HuH-7.5 (cell line): ENCODE measurements at regions not wholly inside any gene's neighbourhood (a gene's known extent, or its start where the extent isn't known, plus 50 kb on each side); places are given as distances from the start of the nearest gene placed in this dataset.

Experiments
- DNase-seq: peaks from one replicate; pipeline ENCODE4 v3.0.0; 2011; ENCODE audit warnings: low spot score

DNA sequence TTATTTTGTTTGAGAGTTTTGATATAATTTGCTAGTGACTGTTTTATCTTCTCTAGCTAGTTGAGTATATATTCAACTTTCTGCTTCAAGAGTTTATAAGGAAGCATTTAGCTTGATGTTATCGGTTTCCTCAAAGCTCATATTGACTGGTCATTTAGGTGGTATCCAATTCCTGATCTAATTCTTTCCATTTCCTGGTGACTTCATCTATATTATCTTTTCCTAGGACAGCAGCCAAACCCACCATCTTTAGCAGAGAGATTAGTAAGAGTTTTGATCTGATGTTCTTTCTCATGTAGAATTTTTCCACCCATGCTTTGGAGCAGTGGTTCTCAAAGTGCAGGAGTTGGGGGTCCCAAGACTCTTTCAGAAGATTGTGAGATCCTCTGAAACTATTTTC lies 148.6 kb upstream of the STT3B start:
- DNase-seq = no peak

DNA sequence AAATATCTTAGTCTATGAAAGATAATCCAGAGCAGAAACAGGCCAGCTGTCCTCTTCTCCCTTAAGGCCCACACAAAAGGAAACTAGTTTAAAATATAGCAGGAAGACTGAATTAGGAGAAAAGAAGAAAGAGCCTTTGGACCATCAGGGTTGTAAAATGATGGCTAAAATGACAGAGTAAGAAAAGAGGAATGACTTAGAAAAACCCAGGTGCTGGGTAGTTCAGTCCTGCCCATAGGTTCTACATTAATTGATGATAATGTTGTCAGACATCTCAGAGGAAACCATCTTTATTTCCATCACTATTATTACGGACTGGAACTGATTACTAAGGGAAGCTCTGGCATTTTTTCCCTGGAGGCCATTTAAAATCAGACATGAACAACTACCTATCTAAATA lies 142.8 kb upstream of the STT3B start:
- DNase-seq = no peak

DNA sequence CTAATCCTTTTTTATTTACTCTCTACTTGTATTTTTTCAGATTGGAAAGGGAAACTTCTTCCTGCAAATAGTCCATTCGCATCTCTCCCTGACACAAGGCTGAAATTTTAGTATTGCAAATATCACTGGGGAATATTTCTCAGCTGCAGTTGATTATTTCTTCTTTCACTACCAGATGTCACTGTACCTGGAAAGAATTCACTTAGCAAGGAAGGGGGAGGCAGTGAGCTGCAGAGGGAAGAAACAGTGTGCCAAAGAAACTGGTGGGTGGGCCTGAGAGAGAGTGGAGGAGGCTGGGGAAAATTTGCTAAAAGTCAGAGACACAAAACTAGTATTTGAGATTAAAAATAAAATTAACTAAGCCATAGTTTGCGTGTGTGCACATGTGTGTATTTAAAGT lies 142.3 kb upstream of the STT3B start:
- DNase-seq = no peak

DNA sequence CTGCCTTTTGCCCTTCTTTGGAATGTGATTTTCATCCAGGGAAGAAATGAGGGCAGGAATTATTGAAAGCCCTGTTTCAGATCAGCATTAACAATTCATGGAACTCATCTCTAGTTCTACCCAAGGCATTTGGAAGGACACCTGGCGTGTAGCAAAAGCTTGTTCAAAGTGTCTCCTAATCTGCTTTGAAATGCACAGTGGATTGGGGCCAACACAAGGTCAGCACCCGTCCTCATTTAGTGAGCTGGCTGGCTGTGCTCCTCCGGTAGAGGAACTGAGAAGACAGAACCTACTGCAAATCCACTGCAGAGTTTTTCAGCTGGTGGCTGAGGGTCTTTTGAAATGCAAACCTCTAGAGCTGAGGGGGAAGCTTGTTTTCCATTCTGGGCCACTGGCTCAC lies 141.6 kb upstream of the STT3B start:
- DNase-seq = no peak

DNA sequence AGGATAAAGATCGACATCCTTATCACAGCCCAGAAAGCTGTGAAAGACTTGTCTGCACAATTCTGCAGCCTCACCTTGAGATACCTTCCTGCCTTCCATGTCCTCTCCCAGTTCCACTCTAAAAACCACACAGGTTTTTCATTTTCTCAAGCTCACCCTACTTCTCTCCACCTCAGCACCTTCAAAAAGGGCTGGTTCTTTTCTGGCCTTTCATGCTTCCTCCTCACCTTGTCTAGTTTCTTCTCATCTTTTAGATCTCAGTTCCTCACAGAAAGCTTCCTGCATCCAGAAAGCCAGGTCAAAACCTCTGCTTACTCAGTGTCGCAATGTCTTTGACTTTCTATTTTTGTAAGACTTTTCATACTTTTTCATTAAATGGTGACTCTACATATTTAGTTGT lies 140.2 kb upstream of the STT3B start:
- DNase-seq = no peak

DNA sequence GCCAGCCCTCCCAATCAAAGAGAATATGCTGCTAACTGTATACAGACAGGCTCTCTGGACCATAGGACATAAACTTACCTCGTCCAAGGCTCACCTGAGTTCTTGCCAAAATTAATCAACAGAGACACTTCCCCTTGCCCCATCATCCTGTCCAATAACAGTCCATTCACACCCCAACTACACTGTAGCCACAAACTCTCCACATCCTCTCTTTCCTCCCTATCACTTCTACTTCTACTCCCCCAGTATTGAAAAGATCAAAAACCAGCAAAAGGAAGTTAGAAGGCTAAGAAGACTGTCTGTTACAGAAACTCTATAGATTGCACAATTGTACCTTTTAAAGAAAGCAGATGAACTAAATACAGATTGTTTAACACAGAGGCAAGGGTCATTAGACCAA lies 133.5 kb upstream of the STT3B start:
- DNase-seq = no peak

DNA sequence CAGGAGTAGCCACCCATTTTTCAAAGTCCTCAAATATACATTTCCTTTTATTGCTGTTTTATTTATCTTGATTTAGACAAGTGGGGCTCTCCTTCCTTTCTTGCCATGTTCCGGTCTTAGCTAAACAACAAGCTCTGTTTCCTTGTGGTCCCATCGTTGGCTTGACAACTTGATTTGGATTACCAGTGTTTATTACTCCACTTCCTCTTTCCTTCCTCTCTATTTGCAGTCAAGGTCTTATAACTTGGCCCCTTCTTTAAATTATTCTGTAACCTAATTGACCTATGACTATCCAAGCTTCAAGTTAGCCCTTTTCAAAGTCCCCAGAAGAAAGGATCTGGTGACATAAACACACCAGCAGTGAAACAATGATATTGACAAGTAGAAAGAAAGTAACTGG lies 130.6 kb upstream of the STT3B start:
- DNase-seq = no peak

DNA sequence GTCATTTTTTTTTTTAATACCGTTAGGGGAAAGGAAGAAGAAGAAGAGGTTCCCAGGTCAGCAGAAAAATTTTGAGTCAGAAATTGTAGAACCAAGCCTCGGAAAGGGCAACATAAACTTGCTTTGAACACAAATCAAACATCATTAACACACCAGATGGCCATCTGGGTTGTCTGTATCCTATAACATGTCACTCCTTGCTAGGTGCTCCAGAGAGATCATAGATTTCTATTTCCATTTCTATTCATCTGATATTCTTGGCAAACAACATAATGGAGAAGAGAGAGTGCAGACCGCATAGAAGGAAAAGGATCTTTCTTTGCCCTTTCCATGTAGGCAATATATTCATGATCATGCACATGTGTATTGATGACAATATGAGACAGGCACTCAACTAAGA lies 129.5 kb upstream of the STT3B start:
- DNase-seq = no peak

DNA sequence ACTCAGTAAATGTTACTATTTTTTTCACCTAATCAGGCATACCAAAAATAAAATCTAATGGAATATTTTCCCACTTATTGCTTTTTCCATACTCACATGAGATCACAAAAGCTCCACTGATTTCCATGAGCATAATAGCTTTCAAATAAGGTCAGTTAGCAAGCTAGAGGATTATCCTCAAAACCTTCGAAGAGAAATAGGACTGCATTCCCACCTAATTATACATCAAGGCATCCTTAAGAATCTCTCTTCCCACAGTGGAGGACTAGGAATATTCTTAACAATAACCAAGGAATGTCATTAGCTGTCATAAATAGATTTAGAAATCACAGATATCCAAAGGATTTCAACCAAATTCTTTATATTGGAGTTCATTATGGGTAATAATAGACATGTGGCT lies 127.9 kb upstream of the STT3B start:
- DNase-seq = no peak

DNA sequence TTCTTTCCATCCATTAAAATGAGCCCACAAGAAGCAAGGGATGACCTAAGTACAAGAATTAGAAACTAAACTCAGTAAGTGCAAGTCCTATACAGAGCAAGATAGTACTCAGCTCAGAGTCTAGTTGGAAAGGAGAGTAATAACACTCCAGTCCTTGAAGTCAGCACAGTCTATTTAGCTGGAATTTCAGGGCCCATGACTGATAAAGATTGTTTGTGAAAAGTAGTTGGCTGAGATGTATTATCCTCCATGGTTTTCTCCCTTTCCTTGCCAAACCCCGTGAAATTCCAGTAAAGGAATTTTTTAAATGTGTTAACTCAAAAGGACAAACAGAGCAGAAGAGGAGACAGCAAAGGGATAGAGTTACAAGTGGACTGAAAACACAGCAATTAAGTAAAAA lies 127.2 kb upstream of the STT3B start:
- DNase-seq = no peak

DNA sequence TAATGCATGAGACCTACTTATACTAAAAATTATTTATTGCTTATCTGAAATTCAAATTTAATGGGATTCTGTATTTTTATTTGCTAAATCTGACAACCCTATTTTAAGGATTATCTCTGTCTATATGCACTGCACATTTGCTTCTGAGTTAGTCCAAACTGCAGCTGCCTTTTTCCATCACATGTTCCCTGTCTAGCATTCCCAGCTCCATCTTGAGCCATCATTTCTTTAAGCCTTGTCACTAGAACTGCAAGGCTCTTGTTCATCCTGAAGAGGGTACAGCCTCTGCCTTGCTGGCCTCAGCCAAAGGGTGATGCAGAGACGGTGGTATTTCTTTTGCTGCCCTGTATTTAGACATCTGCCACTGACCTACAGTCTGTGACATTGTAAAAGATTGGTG lies 125.8 kb upstream of the STT3B start:
- DNase-seq = no peak

DNA sequence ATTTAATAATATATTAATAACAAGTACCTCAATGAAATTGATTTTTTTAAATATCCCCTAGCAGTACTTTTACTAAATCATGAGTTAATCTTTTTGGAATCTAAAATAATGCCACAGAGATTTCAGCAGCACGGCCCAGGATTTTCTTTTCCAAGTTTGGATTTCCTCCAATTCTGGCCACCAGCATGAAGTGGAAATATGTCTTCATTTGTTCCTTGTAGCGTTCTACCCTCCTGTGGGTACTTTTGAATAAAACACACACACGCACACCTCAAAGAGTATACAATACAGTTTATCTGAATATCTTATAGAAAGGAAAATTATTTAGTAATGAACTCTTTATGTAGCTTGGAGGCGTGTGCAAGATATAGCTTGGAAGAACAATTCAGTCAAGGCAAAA lies 125.1 kb upstream of the STT3B start:
- no peak for DNase-seq

DNA sequence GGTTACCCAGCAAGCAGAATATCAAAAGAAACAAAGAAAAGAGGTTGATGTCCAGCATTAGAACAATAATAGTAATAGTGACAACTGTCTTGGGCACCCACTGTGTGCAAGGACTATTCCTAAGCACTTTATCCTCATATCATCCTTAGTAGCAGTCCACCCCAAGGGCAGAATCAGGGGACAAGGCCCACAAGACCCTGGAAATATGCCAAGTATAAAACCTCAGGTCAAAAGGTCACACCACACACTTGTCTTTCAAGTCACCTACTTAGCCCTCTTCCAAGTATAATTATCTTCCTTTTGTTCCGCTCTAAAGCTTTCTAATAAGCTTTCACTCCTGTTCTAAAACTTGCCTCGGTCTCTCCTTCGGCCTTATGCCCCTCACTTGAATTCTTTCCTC lies 124.0 kb upstream of the STT3B start:
- DNase-seq = no peak

DNA sequence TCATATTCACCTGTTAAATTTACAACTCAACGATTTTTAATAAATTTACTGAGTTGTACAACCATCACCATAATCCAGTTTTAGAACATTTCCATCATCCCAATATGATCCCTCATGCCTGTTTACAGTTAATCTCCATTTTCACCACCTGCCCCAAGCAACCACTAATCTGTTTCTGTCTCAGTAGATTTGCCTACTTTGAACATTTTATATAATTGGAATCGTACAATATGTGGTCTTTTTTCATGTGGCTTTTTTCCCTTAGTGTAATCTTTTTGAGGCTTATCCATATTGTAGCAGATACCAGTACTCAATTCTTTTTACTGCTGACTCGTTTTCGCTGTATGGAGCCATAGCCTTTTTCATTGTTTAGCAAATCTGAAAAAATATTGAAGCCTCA lies 123.3 kb upstream of the STT3B start:
- DNase-seq = no peak

DNA sequence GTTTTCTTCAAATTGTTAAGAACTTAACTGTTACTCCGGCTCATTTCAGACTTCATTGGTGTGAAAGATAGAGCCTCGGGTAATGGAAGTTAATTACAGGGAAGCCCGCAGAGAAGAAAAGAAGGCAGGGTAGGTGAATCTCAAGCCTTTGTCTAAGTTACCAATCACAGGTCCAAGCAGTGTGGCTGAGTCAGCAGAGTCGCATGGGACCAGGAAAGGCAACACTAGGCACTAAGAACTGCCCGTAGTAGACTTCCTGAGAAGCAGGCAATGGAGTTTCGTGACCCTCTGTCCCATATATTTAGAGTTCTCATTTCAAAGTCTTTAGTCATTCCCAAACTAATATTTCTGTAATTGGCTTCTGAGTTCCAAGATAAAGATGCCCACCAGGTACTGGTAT lies 122.9 kb upstream of the STT3B start:
- DNase-seq = no peak

DNA sequence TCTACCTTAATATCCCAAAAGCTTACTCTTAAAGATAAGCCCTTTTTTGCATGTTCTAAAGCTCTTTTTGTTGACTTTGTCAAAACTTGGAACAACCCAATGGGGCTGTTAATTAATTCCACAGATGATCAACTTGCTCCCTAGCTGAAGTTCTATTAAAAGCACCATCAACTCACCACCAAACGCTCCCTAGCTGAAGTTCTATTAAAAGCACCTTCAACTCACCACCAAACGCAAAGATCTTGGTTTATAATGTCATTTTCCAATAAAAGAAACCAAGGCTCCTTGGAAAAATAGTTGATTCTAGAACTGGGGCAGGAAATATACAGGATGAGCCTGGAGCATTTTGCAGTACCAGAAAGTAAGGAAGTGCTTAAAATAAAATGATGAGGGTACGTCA lies 122.3 kb upstream of the STT3B start:
- DNase-seq = no peak

DNA sequence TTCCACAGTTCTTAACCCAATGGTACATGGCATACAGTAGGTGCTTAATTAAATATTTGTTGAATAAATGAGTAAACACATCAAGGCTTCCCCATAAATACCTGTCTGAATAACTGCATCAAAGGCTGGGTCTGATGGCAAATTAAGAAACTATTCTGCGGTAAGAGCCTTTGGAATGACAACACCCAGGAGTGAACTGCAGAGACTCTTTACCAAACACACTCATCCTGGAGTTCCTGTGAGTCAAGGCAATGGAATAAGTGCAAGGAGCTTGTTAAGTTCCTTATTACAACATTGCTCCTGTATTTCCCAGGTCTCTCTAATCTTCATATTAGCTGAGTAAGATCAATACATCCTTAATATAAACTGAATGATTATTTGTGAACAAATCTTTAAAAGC lies 119.9 kb upstream of the STT3B start:
- no peak for DNase-seq

DNA sequence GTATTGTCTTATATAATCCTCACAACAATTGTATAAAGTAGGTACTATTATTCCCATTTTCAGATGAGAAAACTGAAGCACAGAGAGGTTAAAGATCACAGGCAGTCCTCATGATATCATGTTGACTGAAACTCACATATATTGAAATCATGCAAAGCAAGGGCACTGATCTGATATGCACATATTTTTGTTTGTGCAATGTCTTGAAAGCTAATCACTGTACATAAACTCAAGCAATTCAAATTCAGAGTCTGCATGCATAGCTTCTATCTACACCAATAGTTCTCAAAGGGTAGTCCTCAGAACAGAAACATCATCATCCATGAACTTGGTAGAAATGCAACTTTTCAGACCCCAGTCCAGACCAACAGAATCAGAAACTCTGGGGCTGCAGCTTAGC lies 119.2 kb upstream of the STT3B start:
- DNase-seq = no peak

DNA sequence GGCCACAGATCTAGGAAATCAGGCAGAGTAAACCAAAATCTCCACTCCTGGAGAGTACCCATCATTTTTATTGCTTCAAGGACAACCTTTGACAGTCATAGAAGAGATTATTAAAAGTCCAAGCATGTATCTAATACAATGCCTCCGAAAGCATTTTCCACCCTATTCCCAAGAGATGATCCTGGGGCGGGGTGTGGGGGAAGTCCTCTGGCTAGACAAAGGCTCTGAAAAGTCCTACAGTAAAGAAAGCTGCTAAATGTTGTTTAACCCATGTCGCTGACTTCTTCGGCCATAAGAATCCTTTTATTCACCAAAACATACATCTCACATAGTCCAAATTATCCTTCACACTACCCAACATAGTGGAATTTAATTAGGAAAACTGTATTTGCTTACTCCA lies 115.7 kb upstream of the STT3B start:
- no peak for DNase-seq

DNA sequence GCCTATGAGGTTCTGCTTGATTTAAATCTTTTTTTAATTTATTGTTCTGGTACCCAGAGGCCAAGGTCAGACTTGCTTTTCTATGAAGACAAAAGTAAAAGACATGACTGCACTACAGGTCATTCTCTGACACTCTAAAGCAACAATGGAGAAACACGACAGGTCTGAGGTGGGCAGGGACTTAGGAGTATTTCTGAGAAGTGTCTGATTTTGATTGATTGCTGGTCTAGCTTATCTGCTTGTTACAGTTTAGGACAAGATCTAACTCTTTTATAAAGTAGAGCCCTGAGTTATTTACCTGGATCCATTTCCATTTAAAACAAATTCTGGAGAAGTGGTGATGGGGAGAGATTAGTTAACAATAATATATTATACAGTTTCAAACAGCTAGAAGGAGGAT lies 115.2 kb upstream of the STT3B start:
- DNase-seq = no peak

DNA sequence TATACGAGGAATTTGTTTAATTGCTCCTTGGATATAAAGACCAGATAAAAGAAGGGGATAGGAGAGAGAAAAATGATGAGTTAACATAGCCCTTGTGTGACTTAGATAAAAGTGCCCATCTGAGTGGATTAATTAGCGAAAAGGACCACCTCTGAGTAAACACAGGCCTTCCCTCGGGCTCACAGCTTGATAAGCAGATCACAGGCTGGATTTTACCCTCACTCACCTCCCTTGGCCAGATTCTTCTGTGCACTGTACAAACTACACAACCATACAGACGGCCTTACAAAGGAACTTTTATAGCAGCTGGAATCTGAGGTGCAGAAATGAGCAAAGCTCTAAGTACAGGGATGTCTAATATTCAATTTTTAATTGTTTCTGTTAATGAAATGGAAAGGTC lies 112.4 kb upstream of the STT3B start:
- no peak for DNase-seq

DNA sequence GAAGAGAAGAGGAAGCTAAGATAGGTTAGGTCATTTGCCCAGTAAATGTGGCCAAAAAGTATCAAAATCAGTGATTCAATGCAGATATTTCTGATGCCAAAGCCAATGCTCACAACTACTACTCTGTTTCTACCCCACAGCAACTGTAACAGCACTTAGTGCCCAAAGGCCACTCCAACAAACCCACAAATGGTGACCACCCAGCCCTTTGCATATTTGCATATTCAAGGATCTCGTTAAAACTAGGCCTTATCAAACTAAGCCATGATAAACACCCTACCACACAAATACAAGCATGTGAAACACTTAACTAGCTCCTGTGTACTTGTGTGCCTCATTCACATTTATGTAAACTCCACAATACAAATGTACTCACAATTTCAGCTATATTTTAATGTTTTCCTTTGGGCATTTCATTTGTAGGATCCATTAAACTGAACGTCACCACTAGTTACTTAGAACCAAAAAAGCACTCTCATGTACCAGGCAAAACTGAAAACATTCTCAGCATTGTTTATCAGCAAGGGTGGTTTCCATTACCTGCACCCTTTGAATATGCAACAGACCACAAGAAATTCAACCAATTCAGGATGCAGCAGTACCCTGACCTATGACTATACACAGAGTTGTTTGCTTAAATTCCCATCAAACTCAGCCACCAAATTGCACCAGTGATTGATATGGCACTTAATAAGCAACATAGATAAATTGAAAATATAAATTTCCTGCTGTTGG lies 111.2 kb upstream of the STT3B start:
- no peak for DNase-seq

DNA sequence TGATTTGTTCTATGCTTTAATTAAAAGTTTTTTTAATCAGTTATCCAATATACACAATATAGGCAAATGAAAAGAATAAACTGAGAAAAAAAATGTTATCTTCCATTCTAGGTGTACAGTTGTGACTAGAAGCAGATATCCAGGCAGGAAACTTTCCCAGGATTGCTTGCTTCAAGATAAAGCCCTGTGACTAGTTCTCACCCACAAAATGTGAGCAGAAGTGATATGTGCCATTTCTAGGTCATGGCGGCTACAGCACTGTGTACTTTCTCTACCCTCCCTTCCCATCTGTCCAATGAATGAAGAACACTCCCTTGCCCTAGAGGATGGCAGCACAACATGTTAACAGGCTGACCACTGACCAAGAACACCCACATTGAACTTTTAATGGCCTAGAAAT lies 110.5 kb upstream of the STT3B start:
- DNase-seq = no peak

DNA sequence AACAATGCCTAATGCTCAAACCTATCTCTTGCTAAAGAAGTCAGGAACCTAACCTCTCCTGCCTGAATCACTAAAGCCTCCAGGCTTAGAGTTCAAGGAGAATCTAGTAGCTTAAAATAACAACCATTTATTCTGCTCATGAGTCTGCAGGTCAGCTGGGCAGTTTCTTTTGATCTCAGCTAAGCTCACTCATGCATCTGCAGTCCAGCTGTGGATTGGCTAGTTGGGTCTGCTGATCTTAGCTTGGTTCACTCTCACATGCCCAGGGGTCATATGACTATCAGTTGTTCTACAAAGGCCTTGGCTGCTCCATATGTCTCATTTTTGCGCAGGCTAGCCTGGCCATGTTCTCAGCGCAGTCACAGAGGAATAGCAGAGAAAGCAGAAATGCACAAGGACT lies 109.2 kb upstream of the STT3B start:
- DNase-seq = no peak

DNA sequence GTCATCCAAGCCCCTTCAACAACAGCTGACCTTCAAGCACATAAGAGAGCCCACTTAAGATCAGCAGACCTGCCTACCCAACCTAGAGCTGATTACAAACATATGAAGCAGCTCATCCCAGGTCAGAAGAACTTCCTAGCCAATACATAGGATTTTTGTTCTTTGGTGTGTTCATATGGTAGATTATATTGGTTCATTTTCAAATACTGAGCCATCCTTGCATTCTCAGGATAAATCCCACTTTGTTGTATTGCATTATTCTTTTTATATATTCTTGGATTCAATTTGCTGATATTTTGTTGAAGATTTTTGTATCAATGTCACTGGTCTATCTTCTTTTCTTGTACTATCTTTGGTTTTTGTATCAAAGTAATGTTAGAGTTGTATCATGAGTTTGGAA lies 107.3 kb upstream of the STT3B start:
- no peak for DNase-seq
